Activated T-helper 1 cell treated with anti-CD3 and anti-CD28 coated beads, Interleukin-12 subunit alpha, Interleukin-12 subunit beta, Interleukin-2, Interleukin-4 antibody, amounts not matched to agents 30 ng/mL and 10 ng/mL and 1 ng/mL, durations not matched to agents 14 hours and 24 hours and 36 hours (primary cell): ENCODE measurements at regions not wholly inside any gene's neighbourhood (a gene's known extent, or its start where the extent isn't known, plus 50 kb on each side); places are given as distances from the start of the nearest gene placed in this dataset.

ENCODE experiments used
- DNase-seq: peaks from one replicate; pipeline ENCODE4 v3.0.0; 2021; ENCODE audit warnings: low spot score
- H3K27ac Mint-ChIP-seq: one replicate; pipeline ENCODE4 v1.8.0; 2021; ENCODE audit warnings: mild to moderate bottlenecking, mixed read lengths
- H3K27me3 Mint-ChIP-seq: one replicate; pipeline ENCODE4 v1.8.0; 2022; ENCODE audit warnings: mild to moderate bottlenecking, moderate library complexity, mixed read lengths; ENCODE audit not compliant: insufficient read depth
- H3K36me3 Mint-ChIP-seq: one replicate; pipeline ENCODE4 v1.8.0; 2021; ENCODE audit warnings: low read depth, mixed read lengths
- H3K4me1 Mint-ChIP-seq: one replicate; pipeline ENCODE4 v1.8.0; 2021; ENCODE audit warnings: low read depth, mixed read lengths
- H3K4me3 Mint-ChIP-seq: one replicate; pipeline ENCODE4 v1.8.0; 2021; ENCODE audit warnings: mild to moderate bottlenecking, moderate library complexity, mixed read lengths
- H3K9me3 Mint-ChIP-seq: one replicate; pipeline ENCODE4 v1.8.0; 2021; ENCODE audit warnings: mixed read lengths
- intact Hi-C: fragments of 100-400 bp; cut with micrococcal nuclease; formaldehyde crosslinking; loops from one replicate; pipeline ENCODE4 v1.15.1; 2024

- Mint-ChIP-seq H3K4me1 (no peaks in the 10 kb centered on the region), H3K4me3 (no peak overlapping the region), H3K36me3 (no peaks in the 10 kb centered on the region), H3K9me3 (no peaks in the 10 kb centered on the region), H3K27ac (no peak overlapping the region), H3K27me3 (no peaks in the 10 kb centered on the region)
- no peak for DNase-seq
- intact Hi-C loops, result no loop called here
These were observed 50.9 kb upstream of the A1CF start for GRCh38 chr10:50936335-50936734.

DNA sequence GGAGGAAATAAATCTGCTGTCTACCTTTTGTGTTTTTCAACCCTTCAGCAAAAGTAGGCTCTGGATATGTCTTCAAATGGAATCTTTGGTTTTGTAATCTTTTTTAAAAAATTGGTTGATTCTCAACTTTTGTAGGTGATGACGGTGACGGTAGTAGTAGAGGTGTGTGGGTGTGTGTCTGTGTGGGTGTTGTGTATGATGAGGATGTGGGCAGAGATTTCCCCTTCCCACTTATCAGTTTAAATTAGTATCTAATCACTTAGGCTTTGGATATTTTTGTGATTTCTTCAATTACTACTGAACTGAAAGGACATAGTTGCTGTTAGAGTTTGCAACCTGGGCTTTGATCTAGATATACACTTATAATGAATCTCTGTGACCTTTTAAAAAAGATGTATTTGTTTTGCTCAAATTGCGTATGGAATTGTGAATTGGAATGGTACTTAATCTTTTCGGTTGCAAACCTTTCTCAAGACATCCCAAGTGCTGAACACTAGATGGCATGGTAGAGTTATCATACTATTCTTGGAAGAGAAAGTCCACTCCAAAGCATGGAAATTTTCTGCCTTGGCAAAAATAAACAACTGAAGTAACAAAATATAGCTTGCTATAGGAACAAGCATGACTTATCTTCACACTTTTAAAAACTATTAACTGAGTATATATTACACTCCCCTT lies 51.9 kb upstream of the A1CF start:
- no peaks in the 10 kb centered on the region for H3K4me1 Mint-ChIP-seq
- no peak for DNase-seq
- no peaks in the 10 kb centered on the region for H3K9me3 Mint-ChIP-seq
- no peak overlapping the region for H3K27ac Mint-ChIP-seq
- intact Hi-C loops, result no loop called here
- H3K36me3 Mint-ChIP-seq, result no peaks in the 10 kb centered on the region
- no peaks in the 10 kb centered on the region for H3K27me3 Mint-ChIP-seq
- no peak overlapping the region for H3K4me3 Mint-ChIP-seq

- no peaks in the 10 kb centered on the region for H3K36me3 Mint-ChIP-seq
- no peak overlapping the region for H3K4me3 Mint-ChIP-seq
- DNase-seq, result no peak
- no peak overlapping the region for H3K27ac Mint-ChIP-seq
- no peaks in the 10 kb centered on the region for H3K27me3 Mint-ChIP-seq
- H3K9me3 Mint-ChIP-seq, result no peaks in the 10 kb centered on the region
- intact Hi-C loops, result no loop called here
- H3K4me1 Mint-ChIP-seq, result no peaks in the 10 kb centered on the region
These were observed 56.2 kb upstream of the A1CF start for GRCh38 chr10:50941629-50942028.

DNA sequence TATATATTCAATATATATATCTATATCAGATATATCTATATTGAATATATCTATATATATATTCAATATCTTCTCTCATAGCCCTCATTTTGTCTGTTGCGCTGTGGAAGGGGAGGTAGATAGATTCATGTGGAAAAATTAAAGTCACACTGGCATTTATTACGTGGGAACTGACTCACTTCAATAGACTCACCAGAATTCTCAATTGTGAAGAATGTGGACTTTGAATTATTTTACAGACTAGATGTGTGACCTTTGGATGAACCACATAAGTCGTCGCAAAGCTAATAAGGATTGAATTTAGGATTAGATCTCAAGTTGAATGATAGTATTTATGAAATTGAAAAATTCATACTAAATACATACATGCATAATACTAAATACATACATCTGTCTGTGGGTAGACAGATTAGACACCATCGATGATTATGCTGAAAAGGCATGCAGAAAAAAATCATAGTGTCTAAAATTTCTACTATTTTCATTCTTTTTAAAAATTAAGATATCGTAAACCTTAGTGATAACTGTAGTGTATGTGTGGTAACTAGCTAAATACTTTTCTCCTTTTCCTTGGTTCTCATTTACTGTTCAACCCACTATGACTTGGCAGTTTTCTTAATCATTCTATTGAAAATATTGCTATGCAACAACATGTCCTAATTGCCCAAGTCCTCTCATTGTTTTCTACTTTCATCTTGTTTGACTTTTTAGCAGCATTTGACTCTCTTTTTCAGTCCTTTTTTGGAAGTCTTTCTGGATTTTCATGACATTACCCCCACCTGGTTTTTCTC lies 61.8 kb upstream of the A1CF start:
- no peak for DNase-seq
- Mint-ChIP-seq H3K36me3 (no peaks in the 10 kb centered on the region), H3K4me1 (no peaks in the 10 kb centered on the region), H3K27me3 (no peaks in the 10 kb centered on the region), H3K4me3 (no peak overlapping the region), H3K9me3 (no peaks in the 10 kb centered on the region), H3K27ac (no peak overlapping the region)
- intact Hi-C loops, result no loop called here

DNA sequence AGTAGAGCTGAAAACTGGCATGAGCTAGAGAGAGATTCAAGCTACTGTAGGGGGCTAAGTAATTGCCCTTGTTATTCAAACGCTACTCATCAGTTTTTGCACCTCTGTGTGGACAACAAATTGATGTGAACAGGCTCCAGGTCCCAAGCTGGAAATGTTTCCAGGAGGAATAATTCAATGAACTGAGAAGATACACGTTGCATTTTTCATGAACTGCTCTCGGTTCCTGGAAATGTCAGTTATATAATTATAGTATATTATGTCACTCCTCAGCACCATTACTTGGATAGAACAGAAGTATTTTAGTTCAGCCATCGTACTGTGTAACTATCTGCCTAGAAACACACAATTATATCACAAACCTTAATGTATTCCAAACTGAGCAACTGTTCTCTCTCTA lies 65.9 kb upstream of the A1CF start:
- no peaks in the 10 kb centered on the region for H3K36me3 Mint-ChIP-seq
- H3K4me1 Mint-ChIP-seq, result no peaks in the 10 kb centered on the region
- no peak overlapping the region for H3K4me3 Mint-ChIP-seq
- no peak for DNase-seq
- no peaks in the 10 kb centered on the region for H3K27me3 Mint-ChIP-seq
- intact Hi-C loops, result no loop called here
- H3K27ac Mint-ChIP-seq, result no peak overlapping the region
- no peaks in the 10 kb centered on the region for H3K9me3 Mint-ChIP-seq

GRCh38 chr10:50961297-50961696 lies 75.9 kb upstream of the A1CF start:
- intact Hi-C loops, result no loop called here
- Mint-ChIP-seq H3K9me3 (no peaks in the 10 kb centered on the region), H3K27me3 (no peaks in the 10 kb centered on the region), H3K4me3 (no peak overlapping the region), H3K36me3 (no peaks in the 10 kb centered on the region), H3K4me1 (no peaks in the 10 kb centered on the region), H3K27ac (no peak overlapping the region)
- no peak for DNase-seq

DNA sequence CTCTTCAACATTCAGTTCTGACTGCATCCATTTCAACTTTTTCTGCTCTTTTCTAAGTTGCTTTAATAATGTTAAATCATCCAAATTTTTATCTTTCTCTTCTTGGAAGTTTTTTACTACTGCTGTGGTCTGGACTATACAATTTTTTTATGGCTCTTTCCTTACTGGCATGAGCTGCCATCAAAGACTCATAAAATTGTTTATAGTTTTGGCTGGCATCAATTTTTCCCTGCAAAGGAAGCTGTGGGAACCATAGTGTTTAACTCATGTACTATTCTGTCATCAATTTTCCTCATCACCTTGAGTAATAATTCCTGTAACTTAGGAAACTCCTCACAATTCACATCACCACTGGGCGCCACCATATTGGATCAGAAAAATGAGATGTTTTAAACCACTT lies 77.6 kb upstream of the A1CF start:
- Mint-ChIP-seq H3K36me3 (no peaks in the 10 kb centered on the region), H3K27ac (no peak overlapping the region), H3K27me3 (no peaks in the 10 kb centered on the region), H3K9me3 (no peaks in the 10 kb centered on the region), H3K4me1 (no peaks in the 10 kb centered on the region), H3K4me3 (no peak overlapping the region)
- intact Hi-C loops, result no loop called here
- DNase-seq, result no peak

GRCh38 chr10:50968386-50969091 lies 83.1 kb upstream of the A1CF start:
- no peak for DNase-seq
- H3K4me1 Mint-ChIP-seq, result no peaks in the 10 kb centered on the region
- no peak overlapping the region for H3K4me3 Mint-ChIP-seq
- no peaks in the 10 kb centered on the region for H3K9me3 Mint-ChIP-seq
- no peaks in the 10 kb centered on the region for H3K27me3 Mint-ChIP-seq
- intact Hi-C loops, result no loop called here
- H3K27ac Mint-ChIP-seq, result no peak overlapping the region
- H3K36me3 Mint-ChIP-seq, result no peaks in the 10 kb centered on the region

GRCh38 chr10:50972591-50972990 lies 87.2 kb upstream of the A1CF start:
- intact Hi-C loops, result no loop called here
- Mint-ChIP-seq H3K36me3 (no peaks in the 10 kb centered on the region), H3K4me1 (no peaks in the 10 kb centered on the region), H3K4me3 (no peak overlapping the region), H3K9me3 (no peaks in the 10 kb centered on the region), H3K27me3 (no peaks in the 10 kb centered on the region), H3K27ac (no peak overlapping the region)
- DNase-seq, result no peak

DNA sequence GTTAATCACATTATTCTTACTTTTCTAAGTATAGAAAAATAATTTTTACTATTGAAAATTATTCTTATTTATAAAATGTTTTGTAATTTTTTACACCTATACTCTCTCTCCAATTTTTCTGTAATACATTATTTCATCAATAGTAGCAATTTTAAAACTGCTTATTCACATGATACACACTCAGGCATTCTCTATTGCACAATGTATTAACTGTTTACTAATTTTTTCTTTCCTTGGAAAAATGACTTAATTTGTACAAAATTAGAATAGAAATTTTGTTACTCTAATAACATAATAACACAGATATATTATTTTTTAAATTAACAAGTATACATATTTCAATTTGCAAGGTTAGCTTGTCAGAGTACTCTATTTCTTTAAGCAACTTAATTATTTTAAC lies 92.9 kb upstream of the PRKG1 start:
- intact Hi-C loops, result no loop called here
- no peaks in the 10 kb centered on the region for H3K36me3 Mint-ChIP-seq
- no peaks in the 10 kb centered on the region for H3K4me1 Mint-ChIP-seq
- H3K9me3 Mint-ChIP-seq, result no peaks in the 10 kb centered on the region
- H3K27ac Mint-ChIP-seq, result no peak overlapping the region
- no peak for DNase-seq
- peaks cover 6% of the 10 kb centered on the region for H3K27me3 Mint-ChIP-seq
- no peak overlapping the region for H3K4me3 Mint-ChIP-seq

GRCh38 chr10:50981904-50982303 lies 92.4 kb upstream of the PRKG1 start:
- Mint-ChIP-seq H3K27ac (no peak overlapping the region), H3K4me1 (no peaks in the 10 kb centered on the region), H3K4me3 (no peak overlapping the region), H3K36me3 (no peaks in the 10 kb centered on the region), H3K9me3 (no peaks in the 10 kb centered on the region), H3K27me3 (peaks cover 6% of the 10 kb centered on the region)
- no peak for DNase-seq
- intact Hi-C loops, result no loop called here

DNA sequence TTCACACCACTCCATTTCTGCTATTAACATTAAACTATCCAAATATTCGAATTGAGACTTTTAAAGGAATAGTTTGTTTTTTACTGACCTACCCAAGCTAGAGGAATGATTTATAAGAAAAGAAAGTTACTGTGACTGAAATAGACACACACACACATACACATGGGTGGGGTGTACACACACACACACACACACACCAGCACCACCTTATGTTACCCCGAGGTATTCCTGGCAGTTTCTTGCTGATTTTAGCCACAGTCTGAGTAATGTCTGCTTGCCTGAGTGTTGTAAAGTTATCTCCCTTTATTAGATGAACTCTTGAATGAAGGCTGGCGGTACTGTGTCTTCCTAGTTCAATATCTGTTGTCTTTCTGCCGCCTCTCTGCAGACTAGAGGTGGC lies 91.3 kb upstream of the PRKG1 start:
- H3K9me3 Mint-ChIP-seq, result no peaks in the 10 kb centered on the region
- no peak overlapping the region for H3K4me3 Mint-ChIP-seq
- H3K27me3 Mint-ChIP-seq, result peaks cover 6% of the 10 kb centered on the region
- H3K36me3 Mint-ChIP-seq, result no peaks in the 10 kb centered on the region
- DNase-seq, result no peak
- H3K27ac Mint-ChIP-seq, result no peak overlapping the region
- intact Hi-C loops, result no loop called here
- H3K4me1 Mint-ChIP-seq, result no peaks in the 10 kb centered on the region

GRCh38 chr10:50987934-50988333 lies 86.4 kb upstream of the PRKG1 start:
- Mint-ChIP-seq H3K27me3 (peaks cover 26% of the 10 kb centered on the region), H3K36me3 (no peaks in the 10 kb centered on the region), H3K9me3 (no peaks in the 10 kb centered on the region), H3K4me1 (no peaks in the 10 kb centered on the region), H3K27ac (no peak overlapping the region), H3K4me3 (no peak overlapping the region)
- DNase-seq, result no peak
- intact Hi-C loops, result no loop called here
